HG02588 (cell line): ENCODE measurements at regions not wholly inside any gene's neighbourhood (a gene's known extent, or its start where the extent isn't known, plus 50 kb on each side); places are given as distances from the start of the nearest gene placed in this dataset.
"Not testable (repeated sequence)": the region's sequence is repeated elsewhere in the genome, so short reads cannot be mapped to it uniquely, and the experiment has no call there.

Source experiments
- ATAC-seq: cut with Tn5 transposase; IDR thresholded peaks from one replicate; pipeline ENCODE4 v1.9.1; 2021; ENCODE audit warnings: mild to moderate bottlenecking, moderate library complexity; ENCODE audit not compliant: unreplicated experiment

DNA sequence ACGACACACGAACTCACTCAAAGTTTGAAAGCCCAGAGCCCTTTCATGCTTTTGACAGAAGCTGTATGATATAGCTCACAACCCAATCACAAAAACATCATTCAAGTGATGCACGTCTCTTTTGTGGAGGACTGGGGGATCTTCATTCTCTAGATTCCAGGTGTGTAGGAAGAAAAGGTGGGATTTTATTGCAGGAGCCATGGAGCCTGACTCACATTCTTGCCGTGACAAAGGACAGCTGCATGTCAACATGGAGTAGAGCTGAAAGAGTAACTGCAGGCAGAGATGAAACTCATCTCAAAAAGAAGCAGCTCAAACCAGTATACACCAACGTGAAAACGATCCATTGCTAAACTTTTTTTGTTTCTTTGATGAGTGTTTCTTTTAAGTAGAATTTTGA is 50.9 kb upstream of the PDE1A start:
- ATAC-seq, result no peak

DNA sequence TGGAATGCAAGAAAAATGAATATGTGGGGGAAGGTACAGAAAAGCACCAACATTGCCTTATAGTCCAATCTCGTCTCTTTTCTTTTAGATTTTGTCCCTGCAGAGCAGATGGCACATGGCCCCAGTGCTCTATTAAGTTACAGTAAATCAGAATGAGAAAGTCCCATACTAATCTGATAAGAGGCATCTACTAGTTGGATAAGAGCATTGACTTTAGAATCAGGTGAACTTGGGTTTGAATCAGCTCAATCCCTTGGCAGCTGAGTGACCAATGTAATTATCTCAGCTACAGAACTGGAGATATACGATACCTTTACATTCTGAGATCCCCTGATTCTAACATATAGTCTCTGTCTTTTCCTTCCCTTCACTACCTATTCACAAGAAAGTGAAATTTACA is 54.8 kb upstream of the PDE1A start:
- ATAC-seq, result no peak

DNA sequence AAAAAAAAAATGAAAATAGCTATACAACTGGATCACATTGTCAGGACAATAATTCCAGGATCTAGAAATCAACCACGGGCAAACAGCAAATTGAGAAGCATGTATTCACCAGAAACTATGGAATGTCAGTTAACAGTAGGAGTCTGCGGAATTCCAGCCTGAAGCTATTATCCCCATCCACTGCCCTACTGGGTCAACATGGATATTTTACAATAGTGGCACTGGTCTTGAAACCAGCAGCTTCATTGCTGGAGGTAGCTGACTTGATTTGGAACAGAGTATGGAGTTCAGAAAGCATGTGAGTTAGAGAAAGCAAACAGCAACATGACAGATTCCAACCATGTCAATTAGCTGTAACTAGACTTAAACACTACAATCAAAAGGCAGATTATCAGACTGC is 55.7 kb upstream of the PDE1A start:
- no peak for ATAC-seq

DNA sequence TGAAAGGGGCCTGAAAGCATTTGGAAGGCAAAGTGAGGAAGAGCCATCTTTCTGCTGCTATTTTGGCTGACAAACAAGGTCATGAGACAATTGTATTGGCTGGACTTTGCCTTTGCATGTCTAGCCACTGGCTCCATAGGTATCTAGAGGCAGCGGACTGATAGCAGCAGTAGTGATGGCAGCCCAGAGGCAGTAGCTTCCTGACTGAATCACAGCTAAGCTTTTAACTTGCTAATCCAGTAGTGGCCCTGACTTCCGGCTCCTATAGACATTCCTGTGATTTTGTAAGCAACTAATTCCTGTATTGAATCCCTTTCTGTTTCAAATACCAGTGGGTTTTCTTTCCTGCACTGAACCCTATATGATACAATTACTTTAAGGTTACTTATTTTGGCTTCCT is 69.8 kb upstream of the PDE1A start:
- ATAC-seq, result no peak

DNA sequence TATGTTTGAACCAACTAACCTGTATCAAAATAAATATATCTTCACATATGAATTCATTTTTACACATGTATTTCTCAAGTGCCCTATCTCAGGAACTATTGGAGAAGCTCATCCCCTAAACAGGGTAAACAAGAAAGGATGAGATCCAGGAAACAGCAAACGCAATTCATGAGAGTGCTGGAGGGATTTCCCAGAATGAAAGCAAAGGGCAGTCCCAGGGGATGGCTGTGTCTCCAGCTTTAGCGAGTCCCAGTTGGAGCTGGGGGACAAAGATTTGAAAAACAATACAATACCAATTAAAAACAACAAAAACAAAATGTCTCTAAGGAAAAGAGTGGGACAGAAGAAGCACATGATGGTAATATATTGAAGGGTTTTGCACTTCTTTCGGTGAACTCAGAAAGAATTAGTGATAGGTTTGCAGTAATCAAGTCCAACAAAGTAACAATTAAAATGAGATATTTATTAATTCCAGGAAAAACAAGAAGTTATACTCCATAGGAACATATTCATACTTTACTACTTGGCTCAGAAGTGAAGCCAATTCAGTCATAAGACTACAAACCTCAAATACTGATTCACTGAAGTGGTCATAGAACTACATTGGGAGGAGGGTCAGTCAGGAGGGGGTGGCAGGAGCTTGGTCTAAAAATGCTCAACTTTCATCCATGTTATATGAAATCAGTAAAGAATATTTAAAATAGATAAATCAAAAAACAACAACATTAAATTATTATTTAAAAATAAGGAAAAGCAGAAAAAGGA is 73.1 kb upstream of the PDE1A start:
- no peak for ATAC-seq

DNA sequence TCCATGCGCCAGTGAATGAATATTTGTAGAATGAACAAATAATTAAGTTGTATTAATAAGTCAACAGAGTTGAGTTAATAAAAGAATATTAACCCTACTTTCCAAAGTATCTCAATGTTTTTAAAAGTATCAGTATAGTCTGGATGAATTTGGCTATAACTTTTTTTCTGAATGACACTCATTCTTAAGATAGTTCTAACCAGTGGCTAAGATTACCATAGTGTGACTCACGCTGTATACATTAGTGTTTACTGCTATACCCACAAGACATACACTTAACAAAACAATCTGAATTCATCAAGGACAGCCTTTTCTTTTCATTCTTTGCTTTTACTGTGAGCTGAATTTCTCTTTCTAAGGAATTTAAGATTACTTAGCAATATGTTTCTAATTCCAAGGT is 77.0 kb upstream of the PDE1A start:
- ATAC-seq, result no peak

DNA sequence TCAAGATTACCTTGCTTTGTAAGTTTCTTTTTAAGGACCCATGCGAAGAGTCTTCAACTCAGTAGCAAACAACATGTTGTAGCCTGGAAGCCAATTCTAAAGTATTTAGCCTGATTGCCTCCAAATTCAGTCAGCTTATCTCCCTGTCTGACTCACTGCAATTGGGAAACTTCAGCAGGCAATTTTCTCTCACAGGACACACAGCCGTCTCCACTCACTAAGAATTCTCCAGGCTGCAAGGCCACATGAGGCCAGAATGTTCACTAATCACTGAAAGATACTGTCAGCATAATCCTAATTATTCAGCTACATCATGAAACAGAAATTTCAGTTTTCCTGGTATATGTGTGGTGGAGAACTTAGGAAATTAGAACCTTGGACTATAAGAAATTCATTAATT is 78.1 kb upstream of the PDE1A start:
- no peak for ATAC-seq

DNA sequence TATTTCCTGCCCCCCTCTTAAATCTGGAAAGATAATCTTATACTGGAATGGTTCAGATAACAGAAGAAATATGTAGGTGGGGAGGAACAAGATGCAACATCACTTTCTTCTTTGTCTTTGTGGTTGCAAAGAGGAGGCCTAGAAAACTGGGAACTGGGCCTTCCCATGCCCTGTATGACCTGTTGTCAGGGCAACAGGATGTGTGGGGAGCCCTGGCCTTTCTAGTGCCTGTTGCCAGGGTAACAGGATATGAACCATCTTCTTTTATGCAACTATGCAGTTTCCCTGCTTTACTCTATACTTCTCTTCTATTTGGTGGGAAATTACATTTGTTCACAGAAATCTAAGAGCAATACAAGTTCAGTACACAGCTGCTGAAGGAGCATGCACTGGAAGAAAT is 79.8 kb upstream of the PDE1A start:
- no peak for ATAC-seq

DNA sequence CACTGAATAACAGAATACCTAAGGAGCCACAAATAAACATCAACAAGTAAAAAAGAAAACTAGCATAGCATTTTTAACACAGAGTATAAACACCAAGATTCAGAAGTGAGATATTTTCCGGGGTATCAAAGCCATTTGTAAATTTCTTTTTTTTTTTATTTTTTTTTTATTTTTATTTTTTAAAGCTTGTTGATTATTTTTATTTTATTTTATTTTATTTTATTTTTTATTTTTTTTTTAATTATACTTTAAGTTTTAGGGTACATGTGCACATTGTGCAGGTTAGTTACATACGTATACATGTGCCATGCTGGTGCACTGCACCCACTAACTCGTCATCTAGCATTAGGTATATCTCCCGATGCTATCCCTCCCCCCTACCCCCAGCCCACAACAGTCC is 81.7 kb upstream of the PDE1A start:
- not testable (repeated sequence) for ATAC-seq

DNA sequence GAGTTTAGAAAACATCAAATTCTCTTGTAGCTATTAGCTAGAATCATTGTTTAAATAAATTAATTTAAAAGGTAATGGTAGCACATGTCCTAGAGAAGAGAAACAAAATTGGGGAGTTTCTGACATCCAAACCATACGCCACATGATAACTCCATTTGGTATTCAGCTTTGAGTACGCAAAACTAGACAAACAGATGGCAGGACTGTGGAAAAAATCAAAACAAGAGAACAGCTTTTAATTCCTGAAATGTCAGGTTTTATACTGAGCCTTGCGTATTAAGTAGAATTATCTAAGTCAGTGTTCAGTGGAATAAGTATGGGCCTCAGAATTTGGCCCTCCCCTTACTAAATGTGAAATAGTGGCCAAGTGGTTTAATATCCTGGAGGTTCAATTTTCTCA is 82.4 kb upstream of the PDE1A start:
- no peak for ATAC-seq

DNA sequence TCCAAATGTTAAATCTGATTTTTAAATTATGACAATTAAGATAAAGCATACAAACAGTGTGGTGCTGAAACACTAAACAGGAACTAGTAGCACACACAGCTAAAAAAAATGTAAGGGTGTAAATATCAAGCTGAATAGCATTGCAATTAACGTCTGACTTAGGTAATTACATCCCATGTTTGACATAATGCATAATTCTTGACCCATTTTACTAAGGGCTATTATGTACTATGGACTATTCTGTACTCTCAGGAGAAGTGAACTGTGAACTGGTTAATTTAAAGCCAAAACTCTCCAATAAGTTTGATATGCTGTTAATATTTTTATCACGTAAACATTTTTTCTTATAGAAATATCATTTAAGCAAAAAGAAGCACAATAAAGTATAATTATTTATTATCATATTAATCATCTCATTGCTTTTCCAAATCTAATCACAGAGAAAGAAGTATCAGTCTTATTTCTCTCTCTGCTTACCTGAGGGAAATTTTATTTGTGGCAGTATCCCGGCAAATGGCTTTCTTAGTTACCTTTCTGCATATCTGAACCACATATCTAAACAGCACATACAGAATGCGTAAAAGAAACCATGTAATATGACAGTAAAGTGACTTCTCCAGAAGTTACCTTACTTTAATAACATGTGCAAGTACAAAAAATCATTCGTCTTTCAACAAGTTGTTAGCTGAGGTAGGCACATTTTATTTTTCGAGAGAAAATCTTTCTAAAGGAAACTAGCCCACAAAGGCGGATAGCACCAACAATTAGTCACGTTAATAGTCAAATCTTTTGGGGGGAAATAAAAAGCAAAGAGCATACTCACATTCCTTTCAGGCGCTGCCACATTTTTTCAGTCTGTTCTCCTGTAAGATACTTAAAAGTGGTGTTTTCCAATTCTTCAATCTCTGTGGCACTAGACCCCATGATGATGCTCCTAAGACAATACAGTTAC is 94.9 kb upstream of the PDE1A start:
- no peak for ATAC-seq

DNA sequence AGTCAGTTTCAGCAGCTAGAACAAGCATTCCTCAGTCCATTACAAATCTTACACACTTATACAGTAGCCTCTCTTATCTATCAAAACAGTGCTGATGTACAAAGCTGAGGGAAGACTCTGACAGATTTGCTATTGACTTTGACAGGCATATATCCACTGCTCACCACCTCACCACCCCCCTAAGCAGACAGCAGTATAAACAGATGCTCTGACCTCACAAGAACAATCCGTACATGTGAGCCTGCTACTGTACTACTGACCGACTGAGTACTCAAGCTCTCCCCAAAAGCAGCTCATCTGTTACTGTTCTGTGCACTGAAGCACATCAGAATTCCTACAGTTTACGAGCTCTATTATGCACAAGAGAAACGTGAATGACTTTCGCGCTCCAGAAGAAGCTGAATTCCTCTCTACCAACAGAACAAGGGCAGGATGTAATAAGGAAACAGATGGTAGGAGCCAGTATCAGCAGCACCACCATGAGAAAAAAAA is 95.6 kb upstream of the PDE1A start:
- ATAC-seq, result no peak

DNA sequence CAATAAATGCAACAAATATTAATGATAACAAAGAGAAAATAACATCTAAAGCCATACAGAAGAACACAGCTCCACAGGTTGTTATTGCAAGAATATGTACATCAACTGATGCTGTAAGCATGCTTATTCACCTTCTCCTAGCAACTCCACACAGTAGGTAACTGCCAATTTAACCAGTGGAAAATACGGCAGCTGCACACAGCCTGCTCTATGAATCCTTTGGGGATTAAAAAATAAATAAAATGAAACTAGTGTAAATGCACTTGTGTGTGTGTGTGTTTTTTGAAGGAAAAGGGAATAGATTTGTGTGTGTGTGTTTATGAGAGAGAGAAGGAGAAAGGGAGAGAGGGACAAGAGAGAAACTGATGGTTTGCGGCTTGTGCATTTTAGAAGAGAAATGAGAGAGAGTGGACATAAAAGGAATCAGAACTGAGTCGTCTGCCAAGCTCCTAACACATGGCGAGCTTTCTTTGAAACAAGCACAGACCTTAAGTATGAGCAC is 96.2 kb upstream of the PDE1A start:
- ATAC-seq, result no peak

DNA sequence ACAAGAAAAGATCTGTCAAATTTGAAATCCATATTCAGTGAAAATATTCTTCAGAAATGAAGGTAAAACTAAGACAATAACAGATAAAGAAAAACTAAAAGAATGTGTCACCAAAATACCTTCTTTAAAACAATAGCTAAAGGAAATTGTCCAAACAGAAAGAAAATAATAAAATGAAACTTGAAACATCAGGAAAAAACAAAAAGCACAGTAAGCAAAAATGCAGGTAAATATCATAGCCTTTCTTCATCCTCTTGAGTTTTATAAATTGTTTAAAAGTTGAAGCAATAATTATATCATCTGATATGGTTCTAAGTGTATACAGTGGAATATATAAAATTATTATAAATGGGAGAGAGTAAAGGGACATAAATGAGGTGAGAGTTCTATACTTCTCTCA is 103.8 kb upstream of the PDE1A start:
- ATAC-seq, result no peak

DNA sequence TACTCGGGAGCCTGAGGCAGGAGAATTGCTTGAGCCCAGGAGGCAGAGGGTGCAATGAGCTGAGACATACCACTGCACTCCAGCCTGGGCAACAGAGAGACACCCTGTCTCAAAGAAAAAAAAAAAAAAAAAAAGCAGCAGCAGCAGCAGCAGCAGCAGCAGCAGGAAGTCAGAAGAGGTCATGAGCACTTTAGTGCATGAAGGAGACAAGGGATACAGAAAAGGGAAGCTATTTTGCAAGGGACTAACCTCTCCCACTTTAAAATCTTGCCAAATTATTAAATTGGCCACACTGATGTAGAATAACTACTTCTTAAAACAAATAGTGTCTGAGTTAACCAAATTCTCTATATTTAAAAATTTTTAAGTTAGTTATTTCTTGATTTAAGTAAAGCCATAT is 113.4 kb upstream of the PDE1A start:
- ATAC-seq, result no peak

DNA sequence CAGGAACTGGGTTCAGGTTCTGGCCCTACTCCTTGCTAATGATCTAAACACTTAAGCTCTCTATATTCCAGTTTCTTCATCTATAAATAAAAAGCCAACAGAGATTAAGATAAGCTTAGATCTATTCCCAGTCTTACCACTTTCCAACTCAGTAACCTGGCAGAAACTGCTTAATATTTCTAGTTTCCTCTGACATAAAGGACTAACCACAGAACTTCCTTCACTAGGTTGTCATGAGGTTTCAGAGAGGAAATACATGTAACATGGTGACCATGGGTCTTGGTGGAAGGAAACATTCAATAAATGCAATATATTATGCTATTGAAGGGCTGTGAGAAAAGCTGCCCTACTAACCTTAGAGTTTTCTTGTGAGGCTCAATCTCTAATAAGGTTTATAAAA is 114.4 kb upstream of the PDE1A start:
- ATAC-seq, result peak; percentile 65

DNA sequence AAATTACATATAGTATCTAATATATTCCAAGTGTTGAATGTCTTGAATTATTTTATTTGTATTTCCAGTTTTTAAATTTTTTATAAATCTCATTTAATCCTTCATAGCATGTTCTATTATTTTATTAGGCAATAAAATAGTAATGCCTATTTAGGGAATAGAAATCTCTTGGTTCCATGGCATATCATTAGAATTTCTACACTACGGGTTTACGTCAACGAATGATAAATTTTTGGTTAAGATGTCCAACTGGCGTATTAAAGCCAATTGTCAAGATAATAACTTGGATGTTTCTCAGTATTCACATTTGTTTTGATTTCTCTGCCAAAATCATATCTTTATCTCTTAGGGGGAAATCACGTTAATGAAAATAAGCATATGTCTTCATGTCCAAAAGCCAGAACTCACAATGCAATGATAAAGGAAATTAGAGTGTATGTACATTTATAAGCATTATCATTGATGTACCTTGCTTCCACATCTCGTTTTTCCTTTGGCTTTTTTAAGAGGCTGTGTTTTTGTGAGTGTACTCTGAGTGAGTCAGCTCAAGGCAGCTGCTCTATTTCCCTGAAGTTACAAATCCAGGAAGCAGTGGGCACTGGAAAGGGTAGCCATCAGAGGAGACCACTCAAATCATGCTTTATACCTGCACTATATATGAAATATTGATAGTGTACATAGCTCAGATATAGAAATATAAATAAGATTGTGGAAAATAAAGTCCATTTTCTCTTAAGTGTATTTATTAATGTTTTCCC is 115.8 kb upstream of the PDE1A start:
- no peak for ATAC-seq

DNA sequence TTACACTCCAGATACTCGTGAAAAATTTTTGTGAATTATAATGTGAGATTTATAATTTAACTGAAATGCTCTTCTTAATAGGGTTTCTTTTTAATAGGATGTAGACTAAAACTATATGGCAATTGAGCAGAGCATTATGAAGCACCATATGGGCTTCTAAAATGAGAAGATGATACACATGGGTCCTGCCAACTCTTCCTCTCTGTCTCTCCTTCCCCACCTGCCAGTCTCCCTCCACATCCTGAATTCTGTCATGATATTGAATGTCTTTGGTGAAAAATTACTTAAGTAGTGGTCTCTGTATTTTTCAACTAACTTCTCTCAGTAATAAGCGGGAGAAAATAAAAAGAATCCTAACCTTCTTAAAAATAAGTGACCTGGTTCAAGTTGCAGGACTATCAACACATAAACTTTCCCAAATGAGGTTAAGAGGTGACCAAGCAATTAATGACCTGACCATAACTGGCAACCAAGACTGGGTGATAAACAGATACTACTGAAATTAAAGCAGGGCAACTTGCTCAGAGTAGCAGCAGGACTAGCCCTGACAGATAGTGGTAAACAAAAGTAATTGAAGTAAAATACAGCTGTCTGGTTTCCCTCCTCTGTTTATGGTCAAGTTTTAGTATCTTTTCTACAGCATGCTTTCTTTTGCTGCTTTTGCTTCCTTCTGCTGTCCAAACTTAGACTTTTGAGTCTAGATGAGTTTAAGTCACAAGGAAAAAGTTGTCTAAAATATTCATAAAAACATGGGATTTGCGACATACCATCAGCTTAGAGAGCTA is 117.1 kb upstream of the PDE1A start:
- no peak for ATAC-seq

DNA sequence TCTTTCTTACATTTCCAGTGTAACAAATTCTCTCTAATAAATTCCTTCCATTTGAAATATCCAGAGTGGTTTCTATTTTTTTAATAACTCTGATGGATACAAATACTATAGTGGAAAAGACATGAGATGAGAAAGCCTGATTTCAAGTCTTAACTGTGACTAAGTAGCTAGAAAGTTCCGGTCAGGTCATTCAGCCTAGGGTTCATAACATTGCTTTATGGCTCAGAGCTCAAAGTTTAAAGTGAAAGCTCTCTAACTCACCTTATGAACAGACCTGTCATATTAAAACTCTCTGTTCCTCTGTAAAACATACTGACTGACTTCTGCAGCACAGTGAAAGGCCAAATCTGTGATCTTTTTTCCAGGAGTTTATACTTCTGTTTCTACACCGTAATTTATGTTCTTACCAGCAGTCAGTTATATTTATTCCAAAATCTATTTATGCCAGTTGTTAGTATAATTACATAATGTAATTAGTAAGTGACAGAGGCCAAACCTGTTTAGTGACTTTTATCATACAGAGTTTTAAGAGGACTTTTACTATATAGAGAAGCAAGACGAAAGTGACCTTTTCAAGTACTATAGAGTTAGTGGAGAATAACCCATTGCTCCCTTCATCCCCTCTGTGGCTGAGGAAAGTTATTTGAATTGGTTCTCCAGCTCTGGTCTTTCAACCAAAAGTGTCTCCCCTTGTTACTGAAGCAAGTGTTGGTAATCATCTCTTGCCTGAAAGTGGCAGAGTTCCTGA is 118.8 kb upstream of the PDE1A start:
- ATAC-seq, result peak; percentile 82
